Heart right ventricle (tissue), 16 donors: ENCODE measurements at regions not wholly inside any gene's neighbourhood (a gene's known extent, or its start where the extent isn't known, plus 50 kb on each side); places are given as distances from the start of the nearest gene placed in this dataset.

ENCODE experiments used
- ATAC-seq, 8 donors: fragments of 200-7000 bp; cut with Tn5 transposase; one replicate each; pipeline ENCODE4 v1.9.1; 2020; ENCODE audit warnings: mild to moderate bottlenecking in 8 of 8, moderate library complexity in 8 of 8, moderate number of reproducible peaks in 1 of 8
- DNase-seq, 2 donors: peaks; one replicate each; pipeline ENCODE4 v3.0.0-alpha.2; 2020
- H3K27ac ChIP-seq, 10 donors: fragments of 200-600 bp; sonication (generic) in 2 of 10; one replicate each; pipeline versions ENCODE4 v1.5.0 to v1.8.0; 2020 to 2022; ENCODE audit warnings: mild to moderate bottlenecking in 3 of 10
- H3K27me3 ChIP-seq, 7 donors: fragments of 200-600 bp; one replicate each; pipeline ENCODE4 v1.8.0; 2021 to 2022; ENCODE audit warnings: mild to moderate bottlenecking in 2 of 7
- H3K36me3 ChIP-seq, 9 donors: fragments of 200-600 bp; sonication (generic) in 1 of 9; one replicate each; pipeline versions ENCODE4 v1.5.0 to v1.8.0; 2020 to 2022; ENCODE audit warnings: mild to moderate bottlenecking in 2 of 9
- H3K4me1 ChIP-seq, 9 donors: fragments of 200-600 bp; sonication (generic) in 1 of 9; one replicate each; pipeline versions ENCODE4 v1.5.0 to v1.8.0; 2020 to 2022; ENCODE audit warnings: mild to moderate bottlenecking in 4 of 9
- H3K4me3 ChIP-seq, 10 donors: fragments of 200-600 bp; sonication (generic) in 2 of 10; one replicate each; pipeline versions ENCODE4 v1.5.0 to v1.8.0; 2020 to 2022; ENCODE audit warnings: mild to moderate bottlenecking in 7 of 10, moderate library complexity in 2 of 10
- H3K9me3 ChIP-seq, 11 donors: fragments of 200-600 bp in 10 of 11; sonication (generic) in 2 of 11; one replicate each; pipeline versions ENCODE4 v1.5.0 to v1.8.0; 2013 to 2022; ENCODE audit warnings: mild to moderate bottlenecking in 2 of 11, control low read depth in 1 of 11, moderate library complexity in 1 of 11
- CTCF ChIP-seq, 9 donors: fragments of 200-600 bp; sonication (generic) in 2 of 9; IDR thresholded peaks; one replicate each; pipeline versions ENCODE4 v1.5.0 to v1.8.0; 2021 to 2022; ENCODE audit warnings: antibody characterized with exemption in 9 of 9, mild to moderate bottlenecking in 5 of 9, moderate library complexity in 1 of 9
- WGBS, 2 donors: extraction: QIAGEN DNeasy Blood & Tissue Kit; methylation state at CpG; one replicate each; pipeline ENCODE4 v1.1.7; 2013; ENCODE audit warnings: inconsistent platforms in 1 of 2; 5-methylcytosine and 5-hydroxymethylcytosine counted together
- intact Hi-C, 10 donors: fragments of 100-400 bp; cut with DNase I; formaldehyde crosslinking; loops; one replicate each; pipeline versions ENCODE4 v1.11.1 to v1.14.2; 2022
- donor health status: Arrhythmogenic right ventricular cardiomyopathy.
- donor health status: ischemic (EF 13 %, LVEDD 7.1; RV severe dilation, severe dysfunction).
- donor health status: healthy with polysubstance abuse.
- donor health status: DM: no; HTN: yes; CAD: no.
- donor health status: DM: no; HTN: no; CAD: no.
- donor health status: ischemic (EF 25% LVEDD 6.9; RV normal size, moderate dysfunction).
- donor health status: ischemic (EF 25% LVEDD 5.7; RV mildly dilated, moderate dysfunction).
- donor health status: healthy.
- donor health status: DM: yes; HTN: yes; CAD: no.
- donor health status: Ischemic cardiomyopathy.
- donor health status: ischemic (EF 35%, LVEDD 5.7; RV mildly dilated, moderate dysfunction).
- donor health status: nonischemic (EF 11% LVEDD 7.7; RV severe dilation, severe dysfunction).
- donor health status: DM: yes; HTN: yes; CAD: no.
- donor health status: PGD.
- donor health status: ischemic (EF 29% LVEDD 5.4; RV normal size, mild dysfunction).
- donor health status: nonischemic (EF 23%, LVEDD 6.1; RV moderate dilation, normal function).

DNA sequence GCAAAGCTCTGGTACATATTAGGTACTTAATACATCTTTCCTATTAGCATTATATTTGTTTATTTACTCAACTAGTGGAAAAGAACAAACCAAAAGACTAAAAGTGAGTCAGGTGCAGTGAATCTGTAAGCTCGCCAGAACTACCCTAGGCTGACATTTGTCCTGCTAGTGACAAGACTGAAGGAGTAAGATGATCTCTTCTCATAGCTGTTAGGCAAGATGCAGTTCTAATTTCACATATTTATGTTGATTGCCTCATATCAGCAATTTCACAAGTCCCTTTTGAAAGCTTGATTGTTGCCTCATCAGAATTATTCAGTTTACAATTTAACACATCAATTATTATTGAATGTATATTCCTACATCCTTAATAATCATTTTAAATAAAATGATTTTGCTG is 293.0 kb upstream of the NAV3 start:
- no peak overlapping the region for H3K27ac ChIP-seq
- no peaks in the 10 kb centered on the region for H3K36me3 ChIP-seq
- H3K4me1 ChIP-seq = no peaks in the 10 kb centered on the region
- WGBS, 2 donors = 91 to 100% methylated on average over 1 of the region's 1 CpG
- no peaks in the 10 kb centered on the region for H3K9me3 ChIP-seq
- H3K27me3 ChIP-seq = no peaks in the 10 kb centered on the region
- ATAC-seq = no peak
- H3K4me3 ChIP-seq = no peak overlapping the region
- intact Hi-C loops = no loop called here
- no peak for TF ChIP-seq CTCF (IDR thresholded peaks at IDR 0.05)
- no peak for DNase-seq

DNA sequence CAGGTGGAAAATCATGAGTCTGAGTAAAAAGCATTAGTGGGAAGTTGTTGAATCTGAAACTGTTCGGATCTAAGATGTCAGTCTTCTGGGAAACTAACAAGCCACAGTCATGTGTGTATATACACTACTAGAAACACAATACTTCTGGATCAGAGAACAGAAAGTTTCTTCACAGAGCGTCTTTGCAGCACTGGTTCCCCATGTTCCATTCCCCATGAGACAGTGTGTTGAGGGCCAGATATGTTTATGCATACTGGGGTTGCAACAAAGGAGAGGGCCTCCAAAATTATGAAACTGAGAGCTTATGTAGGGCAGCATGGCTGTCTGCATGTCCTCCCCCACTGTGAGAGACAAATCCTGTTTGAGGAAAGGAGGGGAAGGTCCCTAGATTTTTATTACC is 295.0 kb upstream of the NAV3 start:
- Histone ChIP-seq H3K27ac (no peak overlapping the region), H3K4me1 (no peaks in the 10 kb centered on the region), H3K36me3 (no peaks in the 10 kb centered on the region), H3K27me3 (no peaks in the 10 kb centered on the region), H3K4me3 (no peak overlapping the region), H3K9me3 (no peaks in the 10 kb centered on the region)
- intact Hi-C loops = no loop called here
- DNase-seq (no peak), ATAC-seq (no peak)
- WGBS, 2 donors = 88 to 92% methylated on average over 2 of the region's 2 CpGs
- no peak for TF ChIP-seq CTCF (IDR thresholded peaks at IDR 0.05)

DNA sequence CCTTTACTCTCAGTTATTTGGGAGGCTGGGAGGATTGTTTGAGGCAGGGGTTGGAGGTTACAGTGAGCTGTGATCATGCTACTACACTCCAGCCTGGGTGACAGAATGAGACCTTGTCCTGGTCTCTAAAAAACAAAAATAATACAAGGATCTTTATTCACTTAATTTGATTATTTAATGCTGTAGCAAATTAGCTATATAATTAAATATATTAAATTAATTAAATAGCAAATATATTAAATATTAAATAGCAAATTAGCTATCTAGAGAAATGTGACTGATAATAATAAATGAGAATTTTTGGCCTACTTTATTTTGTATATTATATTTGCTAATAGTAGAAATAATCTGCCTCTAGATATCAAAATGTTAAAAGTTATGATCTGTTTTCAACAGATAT is 298.8 kb upstream of the NAV3 start:
- peaks cover 0 to 20% (median 0%) of the 10 kb centered on the region in 11 donors for H3K9me3 ChIP-seq
- no peaks in the 10 kb centered on the region for H3K4me1 ChIP-seq
- DNase-seq (no peak), ATAC-seq (no peak)
- no peak for TF ChIP-seq CTCF (IDR thresholded peaks at IDR 0.05)
- H3K4me3 ChIP-seq = no peak overlapping the region
- intact Hi-C loops = no loop called here
- H3K36me3 ChIP-seq = no peaks in the 10 kb centered on the region
- no peak overlapping the region for H3K27ac ChIP-seq
- no peaks in the 10 kb centered on the region for H3K27me3 ChIP-seq

DNA sequence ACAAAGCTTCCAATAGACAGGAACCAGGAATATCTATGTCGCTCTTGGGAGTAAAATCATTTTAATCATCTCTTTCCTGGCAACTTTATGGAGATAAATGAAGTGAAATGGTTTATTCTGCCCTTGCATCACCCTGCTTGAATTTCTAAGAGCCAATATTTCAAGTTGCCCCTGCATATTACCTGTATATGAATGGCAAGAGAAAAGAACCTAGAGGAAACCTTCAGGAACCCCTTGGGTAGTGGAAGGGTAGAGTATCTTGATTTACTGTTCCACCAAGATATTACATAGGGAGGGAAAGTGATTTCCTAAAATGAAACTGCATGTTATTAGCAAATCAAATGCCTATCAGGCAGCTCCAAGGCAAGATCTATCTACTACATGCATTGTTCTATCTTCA is 308.4 kb upstream of the NAV3 start:
- no peak for ATAC-seq
- peaks cover 0 to 8% (median 0%) of the 10 kb centered on the region in 9 donors for H3K4me1 ChIP-seq
- no peak overlapping the region for H3K27ac ChIP-seq
- no peak overlapping the region for H3K4me3 ChIP-seq
- intact Hi-C loops = no loop called here
- H3K36me3 ChIP-seq = no peaks in the 10 kb centered on the region
- H3K9me3 ChIP-seq = peaks cover 0 to 1% (median 0%) of the 10 kb centered on the region in 11 donors
- WGBS, 2 donors = 85 to 91% methylated on average over 1 of the region's 1 CpG
- TF ChIP-seq CTCF (IDR thresholded peaks at IDR 0.05) = no peak
- no peak for DNase-seq
- no peaks in the 10 kb centered on the region for H3K27me3 ChIP-seq
